Esophagus squamous epithelium (tissue), 5 donors: ENCODE measurements at regions not wholly inside any gene's neighbourhood (a gene's known extent, or its start where the extent isn't known, plus 50 kb on each side); places are given as distances from the start of the nearest gene placed in this dataset.

ENCODE experiments used
- DNase-seq: peaks from one replicate; lab custom pipeline; 2025; lab: John Stamatoyannopoulos, UW
- H3K27ac ChIP-seq, 4 donors: fragments of 200-600 bp; sonication (generic); one replicate each; pipeline ENCODE4 v1.5.1; 2016 to 2019; ENCODE audit warnings: mild to moderate bottlenecking in 1 of 4
- H3K27me3 ChIP-seq, 4 donors: fragments of 200-600 bp; sonication (generic); 1 replicate in 3 of 4; 2 replicates in 1 of 4; pipeline versions ENCODE4 v1.5.1 to v1.6.0; 2017 to 2021; ENCODE audit warnings: antibody characterized with exemption in 1 of 4
- H3K36me3 ChIP-seq, 3 donors: fragments of 200-600 bp; sonication (generic); one replicate each; pipeline ENCODE4 v1.5.1; 2016 to 2019
- H3K4me1 ChIP-seq, 3 donors: fragments of 200-600 bp; sonication (generic); one replicate each; pipeline ENCODE4 v1.5.1; 2017 to 2019
- H3K4me3 ChIP-seq, 4 donors: fragments of 200-600 bp; sonication (generic); 1 replicate in 3 of 4; 2 replicates in 1 of 4; pipeline ENCODE4 v1.5.1; 2016 to 2019; ENCODE audit warnings: mild to moderate bottlenecking in 2 of 4, moderate library complexity in 1 of 4
- H3K9me3 ChIP-seq, 3 donors: fragments of 200-600 bp; sonication (generic); one replicate each; pipeline ENCODE4 v1.5.1; 2016 to 2019
- POLR2A ChIP-seq, 4 donors: fragments of 450-650 bp; IDR thresholded peaks; one replicate each; pipeline ENCODE4 v1.6.1; 2017; ENCODE audit warnings: antibody characterized with exemption in 4 of 4, mild to moderate bottlenecking in 4 of 4, moderate library complexity in 3 of 4
- WGBS, 2 donors: methylation state at CpG; one replicate each; pipeline ENCODE4 v1.1.5; 2018; 5-methylcytosine and 5-hydroxymethylcytosine counted together
- intact Hi-C: fragments of 100-400 bp; cut with DNase I; formaldehyde crosslinking; loops from one replicate; pipeline ENCODE4 v1.15.0; 2022
- TF ChIP-seq, protein P1 (sequence below), 6 experiments: fragments of 450-650 bp in 4 of 6; fragments of 200-600 bp in 2 of 6; sonication (generic) in 2 of 6; IDR thresholded peaks; one replicate each; pipeline ENCODE4 v1.5.1; 2016 to 2019; ENCODE audit warnings: antibody characterized with exemption in 6 of 6, mild to moderate bottlenecking in 4 of 6, moderate library complexity in 4 of 6
- donor health status: DM: yes; HTN: yes; CAD: no.

DNA sequence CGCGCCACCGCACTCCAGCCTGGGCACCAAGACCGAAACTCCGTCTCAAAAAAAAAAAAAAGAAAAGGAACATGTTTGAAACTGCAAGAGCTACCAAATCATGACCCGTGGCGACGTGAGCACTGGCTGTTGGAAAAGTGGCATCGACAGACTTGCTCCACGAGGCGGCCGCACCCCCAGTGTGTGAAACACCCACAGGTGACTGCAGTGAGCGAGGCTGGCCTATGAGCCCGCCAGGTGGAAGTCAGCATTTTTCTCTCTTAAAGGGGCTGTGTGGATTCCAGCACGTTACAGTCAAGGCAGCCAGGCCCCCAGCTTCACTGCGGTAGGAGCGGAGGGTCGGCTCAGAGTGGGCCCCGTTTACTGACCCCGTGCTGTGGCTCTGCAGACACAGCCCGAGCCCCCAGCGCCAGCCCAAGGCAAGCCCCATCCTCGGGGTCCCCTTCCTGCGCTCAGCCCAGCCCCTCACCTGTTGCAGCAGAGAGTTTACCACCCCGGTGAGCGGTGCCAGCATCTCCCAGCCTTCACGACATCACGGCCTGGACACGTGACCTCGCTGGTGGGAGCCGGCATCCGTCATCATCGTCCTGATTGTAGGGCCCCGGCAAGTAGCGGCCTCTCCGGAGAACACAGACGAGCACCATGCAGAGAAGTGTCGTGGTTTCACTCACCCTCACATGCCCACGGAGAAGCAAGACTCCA lies 54.3 kb upstream of the FBRSL1 start:
- H3K4me3 ChIP-seq = no peak overlapping the region
- no peak overlapping the region for H3K27ac ChIP-seq
- intact Hi-C loops = no loop called here
- 84 to 90% methylated on average over 22 to 24 of the region's 39 CpGs for WGBS, 2 donors
- H3K36me3 ChIP-seq = no peaks in the 10 kb centered on the region
- TF ChIP-seq, protein P1, sequence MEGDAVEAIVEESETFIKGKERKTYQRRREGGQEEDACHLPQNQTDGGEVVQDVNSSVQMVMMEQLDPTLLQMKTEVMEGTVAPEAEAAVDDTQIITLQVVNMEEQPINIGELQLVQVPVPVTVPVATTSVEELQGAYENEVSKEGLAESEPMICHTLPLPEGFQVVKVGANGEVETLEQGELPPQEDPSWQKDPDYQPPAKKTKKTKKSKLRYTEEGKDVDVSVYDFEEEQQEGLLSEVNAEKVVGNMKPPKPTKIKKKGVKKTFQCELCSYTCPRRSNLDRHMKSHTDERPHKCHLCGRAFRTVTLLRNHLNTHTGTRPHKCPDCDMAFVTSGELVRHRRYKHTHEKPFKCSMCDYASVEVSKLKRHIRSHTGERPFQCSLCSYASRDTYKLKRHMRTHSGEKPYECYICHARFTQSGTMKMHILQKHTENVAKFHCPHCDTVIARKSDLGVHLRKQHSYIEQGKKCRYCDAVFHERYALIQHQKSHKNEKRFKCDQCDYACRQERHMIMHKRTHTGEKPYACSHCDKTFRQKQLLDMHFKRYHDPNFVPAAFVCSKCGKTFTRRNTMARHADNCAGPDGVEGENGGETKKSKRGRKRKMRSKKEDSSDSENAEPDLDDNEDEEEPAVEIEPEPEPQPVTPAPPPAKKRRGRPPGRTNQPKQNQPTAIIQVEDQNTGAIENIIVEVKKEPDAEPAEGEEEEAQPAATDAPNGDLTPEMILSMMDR (IDR thresholded peaks at IDR 0.05) = no peak
- TF ChIP-seq POLR2A (IDR thresholded peaks at IDR 0.05) = no peak
- peaks cover 3 to 36% (median 8%) of the 10 kb centered on the region in 3 donors for H3K4me1 ChIP-seq
- H3K9me3 ChIP-seq = no peaks in the 10 kb centered on the region
- peaks cover 0 to 96% (median 8%) of the 10 kb centered on the region in 4 donors for H3K27me3 ChIP-seq
- no peak for DNase-seq

DNA sequence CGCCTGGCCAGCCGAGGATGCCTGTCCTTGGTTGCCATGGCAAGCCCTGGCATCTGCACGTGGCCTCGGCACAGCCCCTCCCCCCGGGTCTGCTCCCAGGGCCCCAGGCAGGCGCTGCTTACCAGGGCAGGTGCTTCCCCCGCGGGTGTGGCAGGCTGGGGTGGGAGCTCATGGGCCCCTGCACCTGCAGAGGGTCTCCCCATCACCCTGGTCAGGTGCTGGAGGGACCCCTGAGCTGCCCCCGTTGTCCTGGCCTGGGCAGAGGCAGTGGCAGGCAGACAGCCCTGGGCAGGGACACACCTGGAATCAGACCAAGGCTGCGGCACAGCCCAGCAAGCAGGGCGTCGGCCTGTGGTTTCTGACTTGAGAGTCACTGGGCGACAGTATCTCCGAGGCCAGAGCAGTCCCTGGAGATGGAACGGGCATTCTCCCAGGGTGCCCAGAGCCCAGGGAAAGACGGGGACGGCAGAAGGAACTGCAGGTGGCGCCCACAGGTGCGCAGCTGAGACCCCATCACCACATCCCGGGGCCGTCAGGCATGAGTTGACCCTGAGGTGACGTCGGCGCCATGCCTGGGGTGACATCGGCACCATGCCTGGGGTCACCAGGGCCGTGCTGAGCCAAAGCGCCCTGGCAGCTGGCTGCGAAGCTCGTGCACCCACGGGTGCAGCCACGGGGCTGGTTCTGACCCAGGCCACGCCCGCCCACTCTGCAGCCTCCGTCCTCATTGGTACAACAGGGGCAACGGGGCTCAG lies 56.1 kb upstream of the FBRSL1 start:
- intact Hi-C loops = no loop called here
- Histone ChIP-seq H3K4me3 (no peak overlapping the region), H3K36me3 (no peaks in the 10 kb centered on the region), H3K4me1 (peaks cover 19 to 54% (median 26%) of the 10 kb centered on the region in 3 donors), H3K27me3 (peaks cover 0 to 100% (median 8%) of the 10 kb centered on the region in 4 donors), H3K9me3 (no peaks in the 10 kb centered on the region), H3K27ac (no peak overlapping the region)
- DNase-seq = no peak
- TF ChIP-seq, protein P1 (IDR thresholded peaks at IDR 0.05) = no peak
- TF ChIP-seq POLR2A (IDR thresholded peaks at IDR 0.05) = no peak
- 34% methylated on average over 5 of the region's 35 CpGs; no CpG with 5 or more reads in 1 of the 2 donors for WGBS, 2 donors

DNA sequence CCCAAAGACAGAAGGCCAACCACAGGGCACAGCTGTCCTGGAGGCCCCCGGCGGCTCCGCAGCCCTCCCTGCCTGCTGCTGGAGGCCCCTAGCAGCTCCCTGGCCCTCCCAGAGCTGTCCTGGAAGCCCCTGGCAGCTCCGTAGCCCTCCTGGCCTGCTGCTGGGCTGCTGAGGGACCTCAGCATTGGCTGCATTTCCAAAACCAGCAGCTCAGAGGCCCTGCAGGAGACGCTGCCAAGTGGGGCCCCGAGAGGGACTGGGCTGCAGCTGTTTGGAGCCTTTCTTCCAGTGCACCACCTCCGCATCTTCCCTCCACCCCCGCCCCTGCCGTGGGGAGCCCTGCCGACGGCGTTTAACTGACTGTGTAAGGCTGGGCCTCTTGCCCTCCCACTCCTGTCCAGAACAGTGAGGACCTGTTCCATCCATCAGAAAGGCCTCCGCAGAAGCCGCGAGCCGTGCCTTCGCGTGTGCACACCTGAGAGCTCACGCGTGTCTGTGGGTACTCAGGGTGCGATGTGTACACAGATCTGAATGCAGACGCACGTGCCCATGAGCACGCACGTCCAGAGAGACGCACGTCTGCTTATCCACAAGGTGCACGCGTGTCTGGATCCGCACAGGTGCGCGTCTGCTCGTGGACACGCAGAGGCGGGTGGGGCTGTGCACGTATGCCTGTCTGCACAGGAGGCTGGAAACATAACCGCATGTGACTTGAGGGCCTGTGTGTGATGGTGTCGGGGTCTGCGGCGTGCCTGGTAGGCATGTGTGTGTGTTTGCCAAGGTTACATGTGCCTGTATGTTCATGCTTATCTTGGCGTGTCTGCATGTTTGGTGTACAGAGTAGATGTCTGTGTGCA lies 57.0 kb upstream of the FBRSL1 start:
- Histone ChIP-seq H3K4me1 (peaks cover 24 to 57% (median 26%) of the 10 kb centered on the region in 3 donors), H3K9me3 (no peaks in the 10 kb centered on the region), H3K27me3 (peaks cover 0 to 100% (median 8%) of the 10 kb centered on the region in 4 donors), H3K36me3 (no peaks in the 10 kb centered on the region), H3K4me3 (no peak overlapping the region), H3K27ac (no peak overlapping the region)
- TF ChIP-seq, protein P1 (IDR thresholded peaks at IDR 0.05) = no peak
- no peak for TF ChIP-seq POLR2A (IDR thresholded peaks at IDR 0.05)
- DNase-seq = no peak
- 19 to 65% methylated on average over 12 to 20 of the region's 41 CpGs for WGBS, 2 donors
- intact Hi-C loops = no loop called here

DNA sequence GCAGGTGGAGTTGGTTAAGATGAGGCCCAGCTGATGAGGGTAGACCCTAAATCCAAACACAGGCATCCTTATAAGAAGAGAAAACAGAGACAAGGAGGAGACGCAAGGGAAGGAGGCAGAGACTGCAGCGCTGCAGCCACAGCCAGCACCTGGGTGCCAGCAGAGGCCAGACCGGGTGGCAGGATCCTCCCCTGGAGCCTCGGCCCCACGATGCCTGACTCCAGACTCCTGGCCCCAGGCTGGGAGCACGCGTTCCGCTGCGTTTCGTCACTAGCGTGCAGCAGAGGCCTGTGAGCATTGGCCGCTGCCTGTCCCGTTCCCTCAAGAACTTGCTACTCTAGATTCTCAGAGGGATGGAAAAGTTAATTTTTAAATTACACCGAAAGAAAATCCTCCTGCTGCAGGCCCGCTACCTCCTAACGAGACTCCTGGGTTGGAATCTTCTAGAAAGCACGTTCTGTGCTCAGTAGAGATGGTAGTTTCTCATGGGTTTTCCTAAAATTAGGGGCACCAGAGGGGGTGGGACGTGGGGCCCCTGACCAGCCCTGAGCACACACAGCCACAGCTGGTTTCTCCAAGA lies 57.7 kb upstream of the FBRSL1 start:
- no peak for TF ChIP-seq POLR2A (IDR thresholded peaks at IDR 0.05)
- TF ChIP-seq, protein P1 (IDR thresholded peaks at IDR 0.05) = no peak
- Histone ChIP-seq H3K4me3 (no peak overlapping the region), H3K4me1 (peaks cover 24 to 51% (median 26%) of the 10 kb centered on the region in 3 donors), H3K9me3 (no peaks in the 10 kb centered on the region), H3K27me3 (peaks cover 0 to 100% (median 8%) of the 10 kb centered on the region in 4 donors), H3K27ac (no peak overlapping the region), H3K36me3 (no peaks in the 10 kb centered on the region)
- intact Hi-C loops = no loop called here
- WGBS, 2 donors = 88% methylated on average over 17 of the region's 18 CpGs
- DNase-seq = no peak
